ENCODE measurements at regions not wholly inside any gene's neighbourhood (a gene's known extent, or its start where the extent isn't known, plus 50 kb on each side); places are given as distances from the start of the nearest gene placed in this dataset.

DNA sequence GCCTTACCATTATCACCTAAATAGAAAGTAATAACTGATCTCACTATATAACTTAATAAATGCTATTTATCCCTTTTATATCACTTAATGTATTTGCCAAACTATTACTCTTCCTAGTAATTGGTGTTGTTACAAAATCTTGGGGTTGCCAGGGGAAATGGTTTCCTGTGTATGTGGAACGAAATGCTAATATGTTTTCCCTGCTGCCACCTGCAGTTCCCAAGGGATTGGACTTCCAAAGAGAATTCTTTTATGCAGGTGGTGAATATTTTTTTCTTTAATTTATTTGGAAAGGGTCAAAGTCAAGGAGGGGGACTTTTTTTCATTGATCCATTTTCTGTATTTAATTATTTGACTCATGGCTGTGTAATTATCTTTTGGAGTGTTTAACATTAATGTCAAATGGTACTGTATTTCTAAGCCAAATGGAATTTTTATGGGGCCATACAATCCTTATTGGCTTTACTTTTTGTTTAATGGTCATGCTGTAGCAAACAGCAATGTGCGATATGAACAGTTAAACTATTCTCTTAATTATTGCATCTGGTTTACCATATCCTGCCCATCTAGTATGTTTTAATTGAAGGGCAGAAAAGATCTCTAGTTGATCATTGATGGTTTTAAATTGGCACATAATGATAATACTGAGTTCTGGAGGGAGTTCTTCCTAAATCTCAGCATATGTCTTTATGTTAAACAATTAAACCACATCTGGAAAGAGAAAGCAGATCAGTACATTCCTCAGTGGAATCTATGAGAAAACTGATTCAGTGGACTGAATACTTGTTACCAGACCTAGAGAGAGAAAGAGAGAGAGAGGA is 486.3 kb downstream of the TTLL7 start:
- Histone ChIP-seq H3K36me3 (ENCODE audit: control insufficient read depth in 2 of 2, insufficient read depth in 2 of 2, low read length in 1 of 2) (no peaks in the 10 kb centered on the region), H3K4me3 (ENCODE audit: low read length in 2 of 2) (no peak overlapping the region), H3K27me3 (ENCODE audit: control insufficient read depth in 2 of 2, insufficient read depth in 1 of 2, low read length in 1 of 2) (no peaks in the 10 kb centered on the region), H3K4me1 (ENCODE audit: control insufficient read depth in 2 of 2, insufficient read depth in 2 of 2, low read length in 2 of 2) (peaks cover 5 to 10% of the 10 kb centered on the region in 2 donors), H3K9me3 (ENCODE audit: control insufficient read depth in 2 of 2, insufficient read depth in 1 of 2, low read length in 1 of 2) (no peaks in the 10 kb centered on the region), H3K27ac (ENCODE audit: low read depth in 1 of 2, low read length in 1 of 2) (no peak overlapping the region)
- DNase-seq (ENCODE audit: low read depth in 6 of 9, low spot score in 9 of 9), result no peak
- WGBS, result 93% methylated on average over 2 of the region's 2 CpGs

DNA sequence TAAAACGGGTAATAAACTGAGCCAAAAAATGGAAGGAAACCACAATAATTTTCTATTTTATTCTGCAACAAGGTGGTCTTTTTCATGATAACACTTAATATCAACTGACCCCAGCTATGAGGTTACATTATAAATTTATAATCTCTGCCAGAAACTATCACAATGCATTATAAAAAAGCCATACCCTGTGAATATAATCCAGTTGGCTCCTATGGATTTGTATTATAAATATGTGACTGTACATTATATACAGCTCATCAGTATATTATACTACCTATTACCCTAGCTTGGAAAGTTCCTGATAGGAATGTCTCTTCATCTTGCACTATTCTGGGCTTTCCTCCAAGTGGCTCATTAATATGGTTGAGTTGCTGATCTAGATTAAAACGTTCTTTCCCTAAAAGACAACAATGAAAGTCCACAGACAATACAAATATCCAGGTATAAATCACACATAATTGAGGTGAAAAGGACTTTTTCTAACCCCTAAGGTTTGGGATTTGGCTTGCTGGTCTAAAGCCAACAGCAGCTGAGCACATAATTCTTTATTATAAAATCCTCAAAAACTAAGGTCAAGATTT is 487.7 kb downstream of the TTLL7 start:
- DNase-seq (ENCODE audit: low read depth in 6 of 9, low spot score in 9 of 9), result no peak
- H3K27me3 ChIP-seq (ENCODE audit: control insufficient read depth in 2 of 2, insufficient read depth in 1 of 2, low read length in 1 of 2), result no peaks in the 10 kb centered on the region
- H3K9me3 ChIP-seq (ENCODE audit: control insufficient read depth in 2 of 2, insufficient read depth in 1 of 2, low read length in 1 of 2), result no peaks in the 10 kb centered on the region
- WGBS, result 92% methylated on average over 2 of the region's 2 CpGs
- H3K4me1 ChIP-seq (ENCODE audit: control insufficient read depth in 2 of 2, insufficient read depth in 2 of 2, low read length in 2 of 2), result peaks cover 5 to 10% of the 10 kb centered on the region in 2 donors
- H3K36me3 ChIP-seq (ENCODE audit: control insufficient read depth in 2 of 2, insufficient read depth in 2 of 2, low read length in 1 of 2), result no peaks in the 10 kb centered on the region
- no peak overlapping the region for H3K4me3 ChIP-seq (ENCODE audit: low read length in 2 of 2)
- no peak overlapping the region for H3K27ac ChIP-seq (ENCODE audit: low read depth in 1 of 2, low read length in 1 of 2)

DNA sequence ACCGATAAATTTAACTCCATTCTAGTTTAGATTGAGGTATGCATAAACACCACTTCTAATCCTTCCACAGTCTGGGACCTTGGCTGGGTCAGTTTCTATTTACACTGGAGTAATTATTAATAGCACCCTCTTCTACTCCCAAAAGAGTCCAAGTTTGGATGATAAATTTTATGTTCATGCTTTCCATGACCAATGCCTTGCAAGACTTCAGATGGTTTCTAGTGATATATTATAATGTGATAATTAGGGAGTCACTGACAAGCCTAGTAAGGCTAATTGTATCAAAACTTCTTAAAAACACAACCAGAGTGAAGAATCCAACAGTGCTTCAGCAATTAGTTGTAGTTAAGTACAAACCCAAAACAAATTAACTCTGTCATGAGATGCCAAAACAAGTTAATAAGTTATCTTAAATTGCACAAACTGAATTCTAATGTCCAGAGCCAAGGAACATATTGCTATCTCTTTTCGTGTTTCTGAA is 489.6 kb downstream of the TTLL7 start:
- DNase-seq (ENCODE audit: low read depth in 6 of 9, low spot score in 9 of 9), result no peak
- 49% methylated on average over 2 of the region's 2 CpGs for WGBS
- H3K27ac ChIP-seq (ENCODE audit: low read depth in 1 of 2, low read length in 1 of 2), result no peak overlapping the region

DNA sequence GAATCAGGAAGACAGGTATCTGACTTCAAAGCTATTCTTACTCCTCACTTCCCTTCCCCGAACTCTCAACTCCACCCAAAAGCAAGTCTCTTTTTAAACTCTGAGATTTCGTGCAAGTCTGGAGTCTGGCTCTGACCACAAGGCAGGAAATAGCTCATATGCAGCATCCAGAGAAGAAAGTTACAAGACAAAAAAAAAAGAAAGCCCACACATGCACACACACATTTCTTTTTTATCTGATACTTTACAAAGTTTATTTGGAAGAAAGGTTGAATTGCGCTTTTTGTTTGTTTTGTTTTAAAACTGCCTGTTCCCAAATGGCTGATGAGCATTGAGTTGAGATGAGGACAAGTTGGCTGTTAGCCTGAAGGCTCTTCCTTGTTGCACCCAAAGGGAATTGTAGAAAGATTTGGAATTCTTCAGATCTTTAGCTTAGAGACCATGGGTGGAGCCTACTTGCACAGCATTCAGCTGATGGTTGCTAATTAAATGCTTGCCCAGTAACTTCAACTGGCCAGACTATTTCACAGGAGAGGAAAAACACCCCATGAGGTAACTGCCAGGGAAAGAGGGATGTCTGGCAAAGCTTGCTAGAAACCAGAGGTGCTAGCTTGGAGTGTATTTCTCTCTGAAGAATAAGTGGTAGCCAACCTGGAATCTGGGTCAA is 490.3 kb downstream of the TTLL7 start:
- Histone ChIP-seq H3K4me3 (ENCODE audit: low read length in 2 of 2) (no peak overlapping the region), H3K27ac (ENCODE audit: low read depth in 1 of 2, low read length in 1 of 2) (peak overlapping the region; percentile 58 to 83), H3K36me3 (ENCODE audit: control insufficient read depth in 2 of 2, insufficient read depth in 2 of 2, low read length in 1 of 2) (no peaks in the 10 kb centered on the region), H3K4me1 (ENCODE audit: control insufficient read depth in 2 of 2, insufficient read depth in 2 of 2, low read length in 2 of 2) (peaks cover 5 to 10% of the 10 kb centered on the region in 2 donors), H3K27me3 (ENCODE audit: control insufficient read depth in 2 of 2, insufficient read depth in 1 of 2, low read length in 1 of 2) (no peaks in the 10 kb centered on the region), H3K9me3 (ENCODE audit: control insufficient read depth in 2 of 2, insufficient read depth in 1 of 2, low read length in 1 of 2) (no peaks in the 10 kb centered on the region)
- 2% methylated on average over 3 of the region's 3 CpGs for WGBS
- DNase-seq (ENCODE audit: low read depth in 6 of 9, low spot score in 9 of 9), result peak; percentile 20 to 89 (median 65)

More for the DNA sequence above, 489.6 kb downstream of the TTLL7 start:
- Histone ChIP-seq H3K27me3 (ENCODE audit: control insufficient read depth in 2 of 2, insufficient read depth in 1 of 2, low read length in 1 of 2) (no peaks in the 10 kb centered on the region), H3K9me3 (ENCODE audit: control insufficient read depth in 2 of 2, insufficient read depth in 1 of 2, low read length in 1 of 2) (no peaks in the 10 kb centered on the region), H3K4me1 (ENCODE audit: control insufficient read depth in 2 of 2, insufficient read depth in 2 of 2, low read length in 2 of 2) (peaks cover 5 to 10% of the 10 kb centered on the region in 2 donors), H3K36me3 (ENCODE audit: control insufficient read depth in 2 of 2, insufficient read depth in 2 of 2, low read length in 1 of 2) (no peaks in the 10 kb centered on the region), H3K4me3 (ENCODE audit: low read length in 2 of 2) (no peak overlapping the region)

DNA sequence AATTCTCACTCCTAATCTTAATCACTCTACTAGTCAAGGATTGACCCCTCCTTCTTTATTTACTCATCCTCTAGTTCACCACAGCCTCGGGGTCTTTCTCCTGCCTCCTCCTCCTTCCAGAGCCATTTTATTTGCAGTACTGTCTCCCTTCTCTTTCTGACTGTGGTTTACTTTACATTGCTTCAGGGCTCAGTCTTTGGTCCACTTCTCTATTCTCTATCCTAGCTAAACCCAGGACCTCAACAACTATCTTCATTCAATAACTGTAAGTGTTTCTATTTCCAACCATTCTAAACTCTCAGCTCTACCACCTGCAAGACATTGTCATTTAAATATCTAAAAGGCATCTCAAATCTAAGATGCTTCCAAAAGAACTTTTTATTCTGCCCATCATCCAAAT is 493.8 kb downstream of the TTLL7 start:
- Histone ChIP-seq H3K4me1 (ENCODE audit: control insufficient read depth in 2 of 2, insufficient read depth in 2 of 2, low read length in 2 of 2) (peaks cover 5 to 10% of the 10 kb centered on the region in 2 donors), H3K27me3 (ENCODE audit: control insufficient read depth in 2 of 2, insufficient read depth in 1 of 2, low read length in 1 of 2) (no peaks in the 10 kb centered on the region), H3K36me3 (ENCODE audit: control insufficient read depth in 2 of 2, insufficient read depth in 2 of 2, low read length in 1 of 2) (no peaks in the 10 kb centered on the region), H3K4me3 (ENCODE audit: low read length in 2 of 2) (no peak overlapping the region), H3K9me3 (ENCODE audit: control insufficient read depth in 2 of 2, insufficient read depth in 1 of 2, low read length in 1 of 2) (no peaks in the 10 kb centered on the region), H3K27ac (ENCODE audit: low read depth in 1 of 2, low read length in 1 of 2) (no peak overlapping the region)
- no peak for DNase-seq (ENCODE audit: low read depth in 6 of 9, low spot score in 9 of 9)
- 98% methylated on average over 1 of the region's 1 CpG for WGBS

DNA sequence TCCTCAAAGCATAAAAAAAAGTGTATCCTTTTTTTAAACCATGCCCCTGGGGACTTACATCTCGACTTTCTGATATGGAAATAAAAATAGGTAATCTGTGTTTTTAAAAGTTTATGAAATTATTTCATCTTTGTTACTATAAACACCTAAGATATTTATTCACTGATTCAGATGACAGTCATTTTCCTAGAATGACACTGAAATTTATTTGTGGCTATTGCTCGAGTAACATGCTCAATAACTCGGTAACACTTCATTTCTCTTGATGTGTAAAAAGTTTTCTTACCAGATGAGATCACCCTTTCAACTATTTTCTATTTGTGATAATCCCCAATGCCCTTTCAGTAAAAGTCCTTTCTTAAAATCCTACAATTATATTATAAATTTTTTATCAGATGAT is 495.8 kb downstream of the TTLL7 start:
- no peak overlapping the region for H3K27ac ChIP-seq (ENCODE audit: low read depth in 1 of 2, low read length in 1 of 2)
- WGBS, result 93% methylated on average over 3 of the region's 3 CpGs

DNA sequence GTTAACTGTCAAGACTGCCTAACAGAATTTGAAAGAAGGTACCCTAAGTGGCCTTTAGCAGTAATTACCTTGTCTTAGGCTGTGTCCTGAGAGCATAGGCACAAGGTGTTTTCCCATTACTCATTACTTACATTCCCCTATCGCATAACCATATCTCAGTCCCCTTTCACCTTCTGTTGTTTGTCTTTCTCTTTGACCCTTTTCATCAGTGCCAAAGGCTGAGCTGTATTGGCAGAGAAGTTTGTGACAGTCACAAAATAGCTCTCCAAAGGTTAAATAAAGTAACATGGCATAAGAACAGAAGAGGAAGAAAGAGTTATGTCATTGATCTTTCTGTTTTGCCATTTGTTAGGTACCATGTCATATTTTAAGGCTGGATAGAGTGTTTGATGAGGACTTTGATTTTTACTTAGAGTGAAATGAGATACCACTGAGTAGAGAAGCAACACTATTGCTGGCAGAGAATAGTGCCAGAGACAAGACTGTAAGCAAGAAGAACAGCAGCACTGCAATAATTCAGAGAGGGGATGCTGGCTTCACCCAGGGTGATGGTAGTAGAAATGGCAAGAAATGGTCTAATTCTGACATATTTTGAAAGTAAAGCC is 497.8 kb downstream of the TTLL7 start:
- Histone ChIP-seq H3K4me3 (ENCODE audit: low read length in 2 of 2) (no peak overlapping the region), H3K27me3 (ENCODE audit: control insufficient read depth in 2 of 2, insufficient read depth in 1 of 2, low read length in 1 of 2) (no peaks in the 10 kb centered on the region), H3K9me3 (ENCODE audit: control insufficient read depth in 2 of 2, insufficient read depth in 1 of 2, low read length in 1 of 2) (no peaks in the 10 kb centered on the region), H3K36me3 (ENCODE audit: control insufficient read depth in 2 of 2, insufficient read depth in 2 of 2, low read length in 1 of 2) (no peaks in the 10 kb centered on the region), H3K4me1 (ENCODE audit: control insufficient read depth in 2 of 2, insufficient read depth in 2 of 2, low read length in 2 of 2) (no peaks in the 10 kb centered on the region), H3K27ac (ENCODE audit: low read depth in 1 of 2, low read length in 1 of 2) (no peak overlapping the region)
- 98% methylated on average over 1 of the region's 1 CpG for WGBS
- DNase-seq (ENCODE audit: low read depth in 6 of 9, low spot score in 9 of 9), result no peak

More for the DNA sequence above, 495.8 kb downstream of the TTLL7 start:
- no peak for DNase-seq (ENCODE audit: low read depth in 6 of 9, low spot score in 9 of 9)
- Histone ChIP-seq H3K4me3 (ENCODE audit: low read length in 2 of 2) (no peak overlapping the region), H3K4me1 (ENCODE audit: control insufficient read depth in 2 of 2, insufficient read depth in 2 of 2, low read length in 2 of 2) (peaks cover 0 to 2% of the 10 kb centered on the region in 2 donors), H3K27me3 (ENCODE audit: control insufficient read depth in 2 of 2, insufficient read depth in 1 of 2, low read length in 1 of 2) (no peaks in the 10 kb centered on the region), H3K36me3 (ENCODE audit: control insufficient read depth in 2 of 2, insufficient read depth in 2 of 2, low read length in 1 of 2) (no peaks in the 10 kb centered on the region), H3K9me3 (ENCODE audit: control insufficient read depth in 2 of 2, insufficient read depth in 1 of 2, low read length in 1 of 2) (no peaks in the 10 kb centered on the region)

DNA sequence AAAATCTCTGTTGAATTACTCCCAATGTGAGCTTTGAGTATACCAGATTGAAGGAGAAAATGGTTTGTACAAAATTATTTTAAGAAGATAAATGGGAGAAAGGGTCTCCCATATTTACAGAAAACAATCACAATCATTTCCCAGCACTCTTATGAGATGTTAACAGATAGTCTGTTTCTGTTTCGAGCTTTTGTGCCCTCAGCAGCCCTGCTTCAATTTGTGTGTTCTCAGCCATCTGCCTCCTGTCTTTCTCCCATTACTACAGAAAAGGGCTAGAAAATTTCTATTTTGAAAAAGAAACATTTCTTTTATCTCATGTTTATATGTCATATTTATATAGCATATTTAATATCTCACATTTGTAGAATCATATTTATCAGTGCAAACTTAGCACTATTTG is 498.4 kb downstream of the TTLL7 start:
- H3K4me1 ChIP-seq (ENCODE audit: control insufficient read depth in 2 of 2, insufficient read depth in 2 of 2, low read length in 2 of 2), result no peaks in the 10 kb centered on the region
- H3K4me3 ChIP-seq (ENCODE audit: low read length in 2 of 2), result no peak overlapping the region
- H3K36me3 ChIP-seq (ENCODE audit: control insufficient read depth in 2 of 2, insufficient read depth in 2 of 2, low read length in 1 of 2), result no peaks in the 10 kb centered on the region
- DNase-seq (ENCODE audit: low read depth in 6 of 9, low spot score in 9 of 9), result no peak
- no peaks in the 10 kb centered on the region for H3K9me3 ChIP-seq (ENCODE audit: control insufficient read depth in 2 of 2, insufficient read depth in 1 of 2, low read length in 1 of 2)
- 85% methylated on average over 1 of the region's 1 CpG for WGBS
- no peak overlapping the region for H3K27ac ChIP-seq (ENCODE audit: low read depth in 1 of 2, low read length in 1 of 2)
- H3K27me3 ChIP-seq (ENCODE audit: control insufficient read depth in 2 of 2, insufficient read depth in 1 of 2, low read length in 1 of 2), result no peaks in the 10 kb centered on the region

DNA sequence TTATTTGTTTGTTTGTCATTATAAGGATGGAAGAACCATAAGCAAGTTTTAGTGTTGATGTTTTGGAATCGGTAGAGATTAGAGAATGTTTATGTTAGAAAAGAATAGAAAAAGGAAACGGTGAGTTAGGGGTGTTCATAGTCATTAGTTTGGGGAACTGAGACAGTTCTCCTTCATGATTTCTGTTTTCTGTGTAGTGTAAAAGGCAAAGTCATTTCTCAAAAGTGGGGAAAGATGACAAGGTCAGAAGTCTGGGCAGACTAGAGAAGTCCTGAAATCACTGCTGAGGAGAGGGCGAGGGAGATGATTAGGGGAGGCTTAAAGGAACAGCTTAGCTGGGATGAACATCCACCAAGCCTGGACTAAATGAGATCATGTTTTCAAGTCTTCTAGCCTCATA is 498.9 kb downstream of the TTLL7 start:
- Histone ChIP-seq H3K27ac (ENCODE audit: low read depth in 1 of 2, low read length in 1 of 2) (no peak overlapping the region), H3K4me3 (ENCODE audit: low read length in 2 of 2) (no peak overlapping the region), H3K27me3 (ENCODE audit: control insufficient read depth in 2 of 2, insufficient read depth in 1 of 2, low read length in 1 of 2) (no peaks in the 10 kb centered on the region), H3K4me1 (ENCODE audit: control insufficient read depth in 2 of 2, insufficient read depth in 2 of 2, low read length in 2 of 2) (no peaks in the 10 kb centered on the region), H3K36me3 (ENCODE audit: control insufficient read depth in 2 of 2, insufficient read depth in 2 of 2, low read length in 1 of 2) (no peaks in the 10 kb centered on the region), H3K9me3 (ENCODE audit: control insufficient read depth in 2 of 2, insufficient read depth in 1 of 2, low read length in 1 of 2) (no peaks in the 10 kb centered on the region)
- no peak for DNase-seq (ENCODE audit: low read depth in 6 of 9, low spot score in 9 of 9)
- 90% methylated on average over 3 of the region's 3 CpGs for WGBS
